Ascending aorta (tissue), 2 donors: ENCODE measurements at regions not wholly inside any gene's neighbourhood (a gene's known extent, or its start where the extent isn't known, plus 50 kb on each side); places are given as distances from the start of the nearest gene placed in this dataset.

Experiments used
- DNase-seq, 2 donors: peaks; one replicate each; pipeline ENCODE4 v3.0.0-alpha.2; 2019; ENCODE audit warnings: low spot score in 2 of 2
- H3K27ac ChIP-seq, 2 donors: fragments of 200-600 bp; sonication (generic); one replicate each; pipeline ENCODE4 v1.5.1; 2016 to 2017; ENCODE audit warnings: mild to moderate bottlenecking in 1 of 2
- H3K27me3 ChIP-seq: fragments of 200-600 bp; sonication (generic); one replicate; pipeline ENCODE4 v1.5.1; 2017
- H3K36me3 ChIP-seq, 2 donors: fragments of 200-600 bp; sonication (generic); one replicate each; pipeline ENCODE4 v1.5.1; 2016
- H3K4me1 ChIP-seq, 2 donors: fragments of 200-600 bp; sonication (generic); one replicate each; pipeline ENCODE4 v1.5.1; 2016 to 2017; ENCODE audit warnings: mild to moderate bottlenecking in 1 of 2
- H3K4me3 ChIP-seq, 2 donors: fragments of 200-600 bp; sonication (generic); one replicate each; pipeline ENCODE4 v1.5.1; 2016 to 2017; ENCODE audit warnings: mild to moderate bottlenecking in 1 of 2
- H3K9me3 ChIP-seq, 2 donors: fragments of 200-600 bp; sonication (generic); one replicate each; pipeline ENCODE4 v1.5.1; 2016
- intact Hi-C: fragments of 100-400 bp; cut with DNase I; formaldehyde crosslinking; loops from one replicate; pipeline ENCODE4 v1.15.1; 2023
- TF ChIP-seq, protein P1 (sequence below), 3 experiments: fragments of 200-600 bp in 2 of 3; fragments of 450-650 bp in 1 of 3; sonication (generic) in 2 of 3; IDR thresholded peaks; one replicate each; pipeline ENCODE4 v1.5.1; 2016 to 2019; ENCODE audit warnings: antibody characterized with exemption in 3 of 3, mild to moderate bottlenecking in 1 of 3, moderate library complexity in 1 of 3

DNA sequence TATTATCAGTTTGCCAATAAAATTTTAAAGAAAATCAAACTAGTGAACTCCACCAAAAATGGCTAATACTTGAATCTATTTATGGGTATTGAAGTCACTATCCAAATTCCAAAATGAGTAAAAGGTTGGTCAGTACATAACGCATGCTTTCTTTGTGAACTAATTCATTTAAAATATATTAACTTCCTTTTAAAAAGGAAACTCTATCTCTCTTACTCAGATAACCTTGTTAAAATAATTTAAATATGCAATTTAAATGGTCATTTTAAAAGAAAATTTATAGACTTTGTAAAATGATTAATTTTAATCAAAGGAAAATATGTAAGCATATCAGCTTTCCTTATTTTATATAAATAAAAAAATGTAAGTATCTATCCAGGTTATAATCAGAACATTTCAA is 419.4 kb upstream of the ZNF385D start:
- H3K27ac ChIP-seq, result no peak overlapping the region
- intact Hi-C loops, result no loop called here
- TF ChIP-seq, protein P1, sequence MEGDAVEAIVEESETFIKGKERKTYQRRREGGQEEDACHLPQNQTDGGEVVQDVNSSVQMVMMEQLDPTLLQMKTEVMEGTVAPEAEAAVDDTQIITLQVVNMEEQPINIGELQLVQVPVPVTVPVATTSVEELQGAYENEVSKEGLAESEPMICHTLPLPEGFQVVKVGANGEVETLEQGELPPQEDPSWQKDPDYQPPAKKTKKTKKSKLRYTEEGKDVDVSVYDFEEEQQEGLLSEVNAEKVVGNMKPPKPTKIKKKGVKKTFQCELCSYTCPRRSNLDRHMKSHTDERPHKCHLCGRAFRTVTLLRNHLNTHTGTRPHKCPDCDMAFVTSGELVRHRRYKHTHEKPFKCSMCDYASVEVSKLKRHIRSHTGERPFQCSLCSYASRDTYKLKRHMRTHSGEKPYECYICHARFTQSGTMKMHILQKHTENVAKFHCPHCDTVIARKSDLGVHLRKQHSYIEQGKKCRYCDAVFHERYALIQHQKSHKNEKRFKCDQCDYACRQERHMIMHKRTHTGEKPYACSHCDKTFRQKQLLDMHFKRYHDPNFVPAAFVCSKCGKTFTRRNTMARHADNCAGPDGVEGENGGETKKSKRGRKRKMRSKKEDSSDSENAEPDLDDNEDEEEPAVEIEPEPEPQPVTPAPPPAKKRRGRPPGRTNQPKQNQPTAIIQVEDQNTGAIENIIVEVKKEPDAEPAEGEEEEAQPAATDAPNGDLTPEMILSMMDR (IDR thresholded peaks at IDR 0.05), result no peak
- DNase-seq, result no peak
- H3K4me1 ChIP-seq, result no peaks in the 10 kb centered on the region
- no peaks in the 10 kb centered on the region for H3K36me3 ChIP-seq
- no peaks in the 10 kb centered on the region for H3K27me3 ChIP-seq
- no peaks in the 10 kb centered on the region for H3K9me3 ChIP-seq
- no peak overlapping the region for H3K4me3 ChIP-seq

DNA sequence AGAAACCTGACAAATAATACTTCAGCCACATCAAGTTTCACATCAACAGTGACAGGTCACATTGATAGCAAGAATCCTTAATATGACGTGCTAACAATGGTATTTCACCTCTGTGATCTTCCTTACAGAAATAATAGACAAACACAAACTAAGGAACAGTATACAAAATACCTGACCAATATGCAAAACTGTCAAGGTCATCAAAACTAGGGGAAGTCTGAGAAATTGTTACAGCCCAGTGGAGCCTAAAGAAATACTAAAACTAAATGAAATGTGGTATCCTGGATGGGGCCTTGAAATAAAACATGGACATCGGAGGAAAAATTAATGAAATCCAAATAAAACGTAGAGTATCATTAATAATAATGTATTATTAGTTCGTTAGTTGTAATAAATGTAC is 422.0 kb upstream of the ZNF385D start:
- intact Hi-C loops, result no loop called here

DNA sequence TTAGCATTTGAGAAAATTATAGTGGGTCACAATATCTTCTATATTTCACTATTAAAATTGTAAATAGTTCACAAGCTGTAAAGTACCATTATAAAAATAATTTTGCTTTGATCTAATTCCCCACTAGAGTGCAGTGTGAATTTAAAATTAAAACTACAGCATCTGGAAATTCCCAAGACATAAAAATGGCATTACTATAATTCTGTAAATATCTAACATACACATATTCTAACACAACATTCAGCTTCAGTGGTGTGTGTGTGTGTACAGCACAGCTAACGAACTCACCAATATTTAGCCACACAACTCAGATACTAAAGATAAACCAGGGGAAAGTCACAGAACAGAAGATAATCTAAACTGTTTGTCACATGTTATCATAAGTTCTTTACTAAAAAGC is 424.9 kb upstream of the ZNF385D start:
- no peak for DNase-seq
- intact Hi-C loops, result no loop called here
- Histone ChIP-seq H3K36me3 (no peaks in the 10 kb centered on the region), H3K4me3 (no peak overlapping the region), H3K4me1 (no peaks in the 10 kb centered on the region), H3K27ac (no peak overlapping the region), H3K27me3 (no peaks in the 10 kb centered on the region), H3K9me3 (no peaks in the 10 kb centered on the region)
- TF ChIP-seq, protein P1 (IDR thresholded peaks at IDR 0.05), result no peak

More for the DNA sequence above, 422.0 kb upstream of the ZNF385D start:
- Histone ChIP-seq H3K27ac (no peak overlapping the region), H3K27me3 (no peaks in the 10 kb centered on the region), H3K36me3 (no peaks in the 10 kb centered on the region), H3K4me3 (no peak overlapping the region), H3K9me3 (no peaks in the 10 kb centered on the region), H3K4me1 (no peaks in the 10 kb centered on the region)
- DNase-seq, result no peak
- TF ChIP-seq, protein P1 (IDR thresholded peaks at IDR 0.05), result no peak

DNA sequence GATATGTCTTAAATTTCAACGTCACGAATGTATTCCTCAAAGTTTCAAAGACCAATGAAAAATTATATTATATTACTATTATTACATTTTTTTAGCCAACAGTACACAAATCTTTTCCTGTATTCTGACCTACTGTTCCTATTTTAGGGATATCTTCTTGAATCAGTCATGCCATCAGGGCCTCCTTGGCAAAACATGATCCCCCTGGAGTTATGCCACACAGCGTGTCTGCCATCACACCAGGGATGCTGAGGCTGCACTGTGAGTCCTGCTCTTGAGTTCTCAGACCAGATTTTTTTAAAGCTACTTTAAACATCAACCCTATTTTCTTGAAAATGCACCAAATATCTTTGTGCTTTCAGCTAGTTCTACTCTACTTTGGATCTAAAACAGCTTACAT is 425.9 kb upstream of the ZNF385D start:
- Histone ChIP-seq H3K4me1 (no peaks in the 10 kb centered on the region), H3K9me3 (no peaks in the 10 kb centered on the region), H3K27ac (no peak overlapping the region), H3K36me3 (no peaks in the 10 kb centered on the region), H3K27me3 (no peaks in the 10 kb centered on the region), H3K4me3 (no peak overlapping the region)
- no peak for DNase-seq
- TF ChIP-seq, protein P1 (IDR thresholded peaks at IDR 0.05), result no peak
- intact Hi-C loops, result no loop called here

DNA sequence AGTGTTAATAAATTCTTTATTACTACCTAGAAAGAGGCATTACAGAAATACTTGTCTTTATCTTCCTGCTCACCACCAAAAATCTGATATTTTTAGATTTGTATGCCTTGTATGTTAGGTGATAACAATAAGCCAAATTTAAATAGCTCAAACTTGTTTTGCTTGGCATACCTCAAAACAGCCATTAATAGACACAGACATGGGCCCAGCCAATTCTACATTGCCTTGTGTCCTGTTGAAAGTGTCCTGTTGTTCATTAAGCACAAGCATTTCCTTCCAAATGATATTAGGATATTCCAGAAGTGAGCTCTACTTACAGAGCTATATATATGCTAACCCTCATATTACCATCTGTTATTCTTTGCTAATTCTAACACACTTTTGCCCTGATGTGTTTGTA is 438.6 kb upstream of the ZNF385D start:
- no peak overlapping the region for H3K27ac ChIP-seq
- DNase-seq, result no peak
- intact Hi-C loops, result no loop called here
- no peaks in the 10 kb centered on the region for H3K4me1 ChIP-seq
- H3K36me3 ChIP-seq, result no peaks in the 10 kb centered on the region
- H3K9me3 ChIP-seq, result no peaks in the 10 kb centered on the region
- no peak overlapping the region for H3K4me3 ChIP-seq
- H3K27me3 ChIP-seq, result no peaks in the 10 kb centered on the region
- TF ChIP-seq, protein P1 (IDR thresholded peaks at IDR 0.05), result no peak

DNA sequence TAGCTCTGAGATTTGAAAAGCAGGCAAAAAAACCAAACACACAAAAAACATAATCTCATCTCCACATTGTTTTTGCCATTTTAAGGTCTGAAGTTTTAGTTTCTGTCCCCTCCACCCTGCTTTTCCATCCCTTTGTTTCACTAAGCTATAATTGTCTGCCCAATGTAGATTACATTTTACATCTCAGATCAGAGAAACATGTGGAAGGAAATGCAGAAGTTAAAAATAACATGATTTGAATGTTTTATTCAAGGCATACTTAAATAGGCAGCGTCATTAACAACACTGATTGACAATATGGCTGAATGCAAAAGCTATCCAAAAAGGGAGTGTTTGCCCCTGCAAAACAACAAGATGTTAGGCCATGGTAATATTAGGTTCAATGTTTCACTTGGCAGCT is 448.1 kb upstream of the ZNF385D start:
- H3K4me1 ChIP-seq, result no peaks in the 10 kb centered on the region
- no peaks in the 10 kb centered on the region for H3K27me3 ChIP-seq
- H3K27ac ChIP-seq, result no peak overlapping the region
- H3K36me3 ChIP-seq, result no peaks in the 10 kb centered on the region
- TF ChIP-seq, protein P1 (IDR thresholded peaks at IDR 0.05), result no peak
- DNase-seq, result no peak
- H3K4me3 ChIP-seq, result no peak overlapping the region
- intact Hi-C loops, result no loop called here
- no peaks in the 10 kb centered on the region for H3K9me3 ChIP-seq
